ENCODE measurements at regions not wholly inside any gene's neighbourhood (a gene's known extent, or its start where the extent isn't known, plus 50 kb on each side); places are given as distances from the start of the nearest gene placed in this dataset.

GRCh38 chr13:44649834-44650233 is 73.7 kb upstream of the TSC22D1 start:
- TF ChIP-seq TEAD4 (IDR thresholded peaks at IDR 0.05; ENCODE audit: low read depth, low read length): no peak
- TF ChIP-seq ZNF274 (IDR thresholded peaks at IDR 0.05; ENCODE audit: borderline replicate concordance, extremely low read depth, low read length): no peak
- no peak for TF ChIP-seq CTCF (IDR thresholded peaks at IDR 0.05; ENCODE audit: control extremely low read depth in 1 of 3, insufficient read depth in 1 of 3, low read depth in 1 of 3, low read length in 3 of 3)
- no peak for TF ChIP-seq RNF2 (IDR thresholded peaks at IDR 0.05; ENCODE audit: borderline replicate concordance, low read depth, low read length, missing control alignments, poor library complexity, severe bottlenecking)
- no peak for TF ChIP-seq POLR2A (IDR thresholded peaks at IDR 0.05; ENCODE audit: control extremely low read depth in 1 of 2, low read depth in 2 of 2, low read length in 2 of 2)
- TF ChIP-seq POLR2AphosphoS5 (IDR thresholded peaks at IDR 0.05; ENCODE audit: low read depth, low read length): no peak
- no peak for TF ChIP-seq MAX (IDR thresholded peaks at IDR 0.05)
- no peak for TF ChIP-seq NRF1 (IDR thresholded peaks at IDR 0.05; ENCODE audit: low read depth, low read length)
- no peak for TF ChIP-seq EZH2 (IDR thresholded peaks at IDR 0.05; ENCODE audit: low read depth, low read length, severe bottlenecking)
- no peak for TF ChIP-seq CREB1 (IDR thresholded peaks at IDR 0.05)
- TF ChIP-seq TCF12 (IDR thresholded peaks at IDR 0.05; ENCODE audit: low read depth, low read length): no peak
- no peak for TF ChIP-seq RFX5 (IDR thresholded peaks at IDR 0.05; ENCODE audit: borderline replicate concordance, low read depth, low read length)
- TF ChIP-seq RAD21 (IDR thresholded peaks at IDR 0.05 in 1 of 2, conservative IDR thresholded peaks at IDR 0.05 in 1 of 2; ENCODE audit: low read depth in 2 of 2, low read length in 2 of 2): no peak
- no peak for TF ChIP-seq RXRA (IDR thresholded peaks at IDR 0.05; ENCODE audit: insufficient read depth, low read depth, low read length)
